ENCODE measurements at regions not wholly inside any gene's neighbourhood (a gene's known extent, or its start where the extent isn't known, plus 50 kb on each side); places are given as distances from the start of the nearest gene placed in this dataset.

GRCh38 chr4:180106997-180107396 lies 2136.2 kb upstream of the TENM3 start:
- TF ChIP-seq YY1 (IDR thresholded peaks at IDR 0.05; ENCODE audit: insufficient read depth, insufficient replicate concordance, low read depth, low read length) (no peak), ZNF280D (CRISPR knock-in tag; IDR thresholded peaks at IDR 0.05) (no peak), EP300 (IDR thresholded peaks at IDR 0.05; ENCODE audit: low read depth in 2 of 2, low read length in 2 of 2) (no peak), EP300 (CRISPR knock-in tag; IDR thresholded peaks at IDR 0.05; ENCODE audit: borderline replicate concordance) (no peak), ZBTB7A (CRISPR knock-in tag; IDR thresholded peaks at IDR 0.05) (no peak)

All from HepG2 (cell line).